K562 (cell line): ENCODE measurements at regions not wholly inside any gene's neighbourhood (a gene's known extent, or its start where the extent isn't known, plus 50 kb on each side); places are given as distances from the start of the nearest gene placed in this dataset.

Experiments used
- CBX3 ChIP-seq, 2 experiments: IDR thresholded peaks; 1 replicate in 1 of 2; 2 replicates in 1 of 2; pipeline ENCODE4 v1.6.1; 2012; ENCODE audit warnings: inconsistent platforms in 2 of 2, low read length in 2 of 2, borderline replicate concordance in 1 of 2, control low read depth in 1 of 2
- CTCF ChIP-seq, 3 experiments: IDR thresholded peaks in 2 of 3; conservative IDR thresholded peaks in 1 of 3; 2 replicates each; pipeline ENCODE4 v1.5.1; 2011 to 2012; ENCODE audit warnings: low read length in 3 of 3, mild to moderate bottlenecking in 3 of 3, control low read depth in 2 of 3, improper control_type of control experiment in 1 of 3, inconsistent platforms in 1 of 3, low read depth in 1 of 3, mixed read lengths in 1 of 3, moderate library complexity in 1 of 3; ENCODE audit not compliant: insufficient read depth in 2 of 3
- E4F1 ChIP-seq: fragments of 250-450 bp; sonication (Bioruptor Pico); IDR thresholded peaks from 2 replicates; pipeline ENCODE4 v1.5.0; 2021; ENCODE audit warnings: mild to moderate bottlenecking, borderline replicate concordance
- EP300 ChIP-seq: IDR thresholded peaks from 2 replicates; pipeline ENCODE4 v1.6.1; 2012; ENCODE audit warnings: low read length, improper control_type of control experiment
- FOXK2 ChIP-seq, 2 experiments: fragments of 450-650 bp; IDR thresholded peaks in 1 of 2; conservative IDR thresholded peaks in 1 of 2; 2 replicates each; pipeline ENCODE4 v1.6.1; 2016; ENCODE audit warnings: low read depth in 2 of 2, mild to moderate bottlenecking in 1 of 2
- MAFK ChIP-seq: IDR thresholded peaks from 2 replicates; pipeline ENCODE4 v1.6.1; 2011; ENCODE audit warnings: low read length, improper control_type of control experiment
- RNF219 ChIP-seq: fragments of 250-450 bp; sonication (Bioruptor Pico); IDR thresholded peaks from 2 replicates; pipeline ENCODE4 v1.5.0; 2022; ENCODE audit warnings: mild to moderate bottlenecking
- RUNX1 ChIP-seq: sonication (generic); IDR thresholded peaks from 2 replicates; pipeline ENCODE4 v1.6.1; 2016; ENCODE audit warnings: antibody characterized with exemption, low read depth
- STAT5A ChIP-seq: IDR thresholded peaks from 2 replicates; pipeline ENCODE4 v1.6.1; 2012; ENCODE audit warnings: low read length, inconsistent platforms, borderline replicate concordance
- YY1 ChIP-seq, 3 experiments: IDR thresholded peaks; 2 replicates each; pipeline ENCODE4 v1.6.1; 2011; ENCODE audit warnings: low read length in 2 of 3, mild to moderate bottlenecking in 2 of 3, moderate library complexity in 2 of 3, borderline replicate concordance in 1 of 3, control low read depth in 1 of 3, low read depth in 1 of 3; ENCODE audit not compliant: insufficient read depth in 3 of 3, insufficient replicate concordance in 2 of 3, control insufficient read depth in 1 of 3, insufficient read length in 1 of 3; ENCODE audit errors: extremely low read depth in 1 of 3
- ZNF224 ChIP-seq: sonication (generic); formaldehyde crosslinking; IDR thresholded peaks from 2 replicates; pipeline ENCODE4 v1.8.0; 2022; ENCODE audit warnings: mild to moderate bottlenecking, missing genetic modification reagents
- ZNF592 ChIP-seq: fragments of 450-650 bp; IDR thresholded peaks from 2 replicates; pipeline ENCODE4 v1.6.1; 2017; ENCODE audit warnings: antibody characterized with exemption, mild to moderate bottlenecking
- ZNF655 ChIP-seq: fragments of 250-450 bp; sonication (Bioruptor Pico); IDR thresholded peaks from 2 replicates; pipeline ENCODE4 v1.5.0; 2021
- ZNF695 ChIP-seq: fragments of 450-650 bp; formaldehyde crosslinking; IDR thresholded peaks from 2 replicates; pipeline ENCODE4 v1.4.0; 2020; ENCODE audit warnings: mild to moderate bottlenecking, moderate library complexity

- TF ChIP-seq MAFK (no peak), CBX3 (IDR thresholded peaks at IDR 0.05; ENCODE audit: borderline replicate concordance in 1 of 2, low read length in 2 of 2) (no peak), ZNF224 (CRISPR knock-in tag) (no peak), CTCF (IDR thresholded peaks at IDR 0.05 in 2 of 3, conservative IDR thresholded peaks at IDR 0.05 in 1 of 3; ENCODE audit: insufficient read depth in 2 of 3, low read depth in 1 of 3, low read length in 3 of 3) (no peak), RNF219 (no peak), YY1 (IDR thresholded peaks at IDR 0.05; ENCODE audit: borderline replicate concordance in 1 of 3, control insufficient read depth in 1 of 3, extremely low read depth in 1 of 3, insufficient read depth in 3 of 3, insufficient read length in 1 of 3, insufficient replicate concordance in 2 of 3, low read depth in 1 of 3, low read length in 2 of 3) (no peak), ZNF655 (CRISPR knock-in tag) (no peak), RUNX1 (no peak), E4F1 (no peak), ZNF592 (no peak), ZNF695 (CRISPR knock-in tag) (no peak), STAT5A (no peak), EP300 (no peak), FOXK2 (conservative IDR thresholded peaks at IDR 0.05 in 1 of 2, IDR thresholded peaks at IDR 0.05 in 1 of 2; ENCODE audit: low read depth in 2 of 2) (no peak)
Observed at GRCh38 chr12:40618636-40619035, 73.6 kb upstream of the CNTN1 start.
